ENCODE measurements at regions not wholly inside any gene's neighbourhood (a gene's known extent, or its start where the extent isn't known, plus 50 kb on each side); places are given as distances from the start of the nearest gene placed in this dataset.
"Not testable (repeated sequence)": the region's sequence is repeated elsewhere in the genome, so short reads cannot be mapped to it uniquely, and the experiment has no call there.

- no peak for DNase-seq
- ATAC-seq: no peak
- intact Hi-C loops (cut with DNase I): no loop called here
These were observed 400.3 kb downstream of the MIAT start for GRCh38 chr22:27057717-27058116.

GRCh38 chr22:27060190-27060589, 402.8 kb downstream of the MIAT start:
- DNase-seq: no peak
- ATAC-seq: no peak
- intact Hi-C loops (cut with DNase I): no loop called here

- ATAC-seq (no peak), DNase-seq (no peak)
These were observed 405.5 kb downstream of the MIAT start for GRCh38 chr22:27062910-27063309.

GRCh38 chr22:27063406-27063805, 406.0 kb downstream of the MIAT start:
- no peak for DNase-seq

More at GRCh38 chr22:27062910-27063309, 405.5 kb downstream of the MIAT start:
- intact Hi-C loops (cut with DNase I): no loop called here

GRCh38 chr22:27063841-27064240, 406.5 kb downstream of the MIAT start:
- intact Hi-C loops (cut with DNase I): no loop called here
- no peak for DNase-seq
- no peak for ATAC-seq

More at GRCh38 chr22:27063406-27063805, 406.0 kb downstream of the MIAT start:
- ATAC-seq: no peak
- intact Hi-C loops (cut with DNase I): no loop called here

GRCh38 chr22:27064386-27064785, 407.0 kb downstream of the MIAT start:
- intact Hi-C loops (cut with DNase I): no loop called here
- DNase-seq (no peak), ATAC-seq (no peak)

GRCh38 chr22:27065279-27065678, 407.9 kb downstream of the MIAT start:
- ATAC-seq: no peak
- DNase-seq: no peak
- intact Hi-C loops (cut with DNase I): no loop called here

- ATAC-seq: no peak
- intact Hi-C loops (cut with DNase I): no loop called here
- DNase-seq: no peak
These were observed 409.5 kb downstream of the MIAT start for GRCh38 chr22:27066856-27067255.

GRCh38 chr22:27068121-27068520, 410.7 kb downstream of the MIAT start:
- DNase-seq (no peak), ATAC-seq (no peak)
- intact Hi-C loops (cut with DNase I): no loop called here

GRCh38 chr22:27070594-27070993, 413.2 kb downstream of the MIAT start:
- no peak for ATAC-seq
- intact Hi-C loops (cut with DNase I): no loop called here

GRCh38 chr22:27073601-27074425, 416.4 kb downstream of the MIAT start:
- DNase-seq (no peak), ATAC-seq (no peak)
- intact Hi-C loops (cut with DNase I): no loop called here

More at GRCh38 chr22:27070594-27070993, 413.2 kb downstream of the MIAT start:
- no peak for DNase-seq

- ATAC-seq (no peak), DNase-seq (no peak)
- intact Hi-C loops (cut with DNase I): no loop called here
These were observed 417.8 kb downstream of the MIAT start for GRCh38 chr22:27075028-27075678.

GRCh38 chr22:27075891-27076290, 418.5 kb downstream of the MIAT start:
- DNase-seq: no peak
- ATAC-seq: no peak
- intact Hi-C loops (cut with DNase I): no loop called here

GRCh38 chr22:27078064-27078463, 420.7 kb downstream of the MIAT start:
- DNase-seq; ATAC-seq; intact Hi-C loops (cut with DNase I): not testable (repeated sequence)

GRCh38 chr22:27080036-27080578, 422.7 kb downstream of the MIAT start:
- intact Hi-C loops (cut with DNase I): no loop called here
- DNase-seq (no peak), ATAC-seq (no peak)

- ATAC-seq (no peak), DNase-seq (no peak)
- intact Hi-C loops (cut with DNase I): no loop called here
These were observed 423.5 kb downstream of the MIAT start for GRCh38 chr22:27080863-27081262.

- DNase-seq (no peak), ATAC-seq (no peak)
- intact Hi-C loops (cut with DNase I): no loop called here
These were observed 426.2 kb downstream of the MIAT start for GRCh38 chr22:27083610-27084009.

- intact Hi-C loops (cut with DNase I): no loop called here
- ATAC-seq (peak in 1 of 2 donors; percentile 65), DNase-seq (no peak)
These were observed 426.7 kb downstream of the MIAT start for GRCh38 chr22:27084130-27084529.

GRCh38 chr22:27086080-27087044, 429.0 kb downstream of the MIAT start:
- intact Hi-C loops (cut with DNase I): no loop called here
- no peak for DNase-seq

More at GRCh38 chr22:27086080-27087044, 429.0 kb downstream of the MIAT start:
- no peak for ATAC-seq
